ENCODE measurements at regions not wholly inside any gene's neighbourhood (a gene's known extent, or its start where the extent isn't known, plus 50 kb on each side); places are given as distances from the start of the nearest gene placed in this dataset.
"Not testable (repeated sequence)": the region's sequence is repeated elsewhere in the genome, so short reads cannot be mapped to it uniquely, and the experiment has no call there.

DNA sequence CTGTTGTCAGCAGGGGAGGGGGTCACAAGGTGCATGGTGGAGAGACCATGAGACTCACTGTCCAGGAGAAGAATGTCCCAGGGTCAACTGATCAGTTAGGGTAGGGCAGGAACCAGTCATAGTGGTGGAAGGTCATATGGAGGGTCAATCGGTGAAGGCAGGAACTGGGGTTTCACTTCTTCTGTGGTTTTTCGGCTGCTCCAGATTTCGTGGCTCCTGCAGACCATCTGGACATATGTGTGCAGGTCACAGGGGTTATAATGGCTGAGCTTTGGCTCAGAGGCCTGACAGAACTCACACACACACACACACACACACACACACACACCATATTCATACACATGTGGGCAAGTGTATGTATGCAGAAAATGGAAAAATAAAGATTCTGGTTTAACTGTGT, 502.0 kb upstream of the ROBO2 start:
- H4K20me1 ChIP-seq (ENCODE audit: low read length); CTCF ChIA-PET; H3K79me2 ChIP-seq (ENCODE audit: low read length); H3K9me3 ChIP-seq (ENCODE audit: low read length); H2AFZ ChIP-seq (ENCODE audit: low read length); DNase-seq; H3K4me2 ChIP-seq (ENCODE audit: low read length); POLR2A ChIA-PET (ENCODE audit: unreplicated experiment); H3F3A ChIP-seq (ENCODE audit: low read length, unreplicated experiment); intact Hi-C loops (cut with micrococcal nuclease); H3K36me3 ChIP-seq (ENCODE audit: low read depth, low read length); H3K9ac ChIP-seq (ENCODE audit: low read length); H3K4me3 ChIP-seq (ENCODE audit: low read length); BruUV-seq (replicated peaks); H3K9me2 ChIP-seq (replicated peaks; ENCODE audit: low read length); H3K27me3 ChIP-seq (ENCODE audit: low read length); H3K27ac ChIP-seq (ENCODE audit: low read length); ATAC-seq; H3K4me1 ChIP-seq (ENCODE audit: insufficient read depth, low read length): not testable (repeated sequence)

- intact Hi-C loops (cut with micrococcal nuclease) = no loop called here
- BruUV-seq (replicated peaks) = no TSS peak
- CTCF ChIA-PET = no interaction called here
Measured at GRCh38 chr3:76547674-76548073, 492.2 kb upstream of the ROBO2 start.

DNA sequence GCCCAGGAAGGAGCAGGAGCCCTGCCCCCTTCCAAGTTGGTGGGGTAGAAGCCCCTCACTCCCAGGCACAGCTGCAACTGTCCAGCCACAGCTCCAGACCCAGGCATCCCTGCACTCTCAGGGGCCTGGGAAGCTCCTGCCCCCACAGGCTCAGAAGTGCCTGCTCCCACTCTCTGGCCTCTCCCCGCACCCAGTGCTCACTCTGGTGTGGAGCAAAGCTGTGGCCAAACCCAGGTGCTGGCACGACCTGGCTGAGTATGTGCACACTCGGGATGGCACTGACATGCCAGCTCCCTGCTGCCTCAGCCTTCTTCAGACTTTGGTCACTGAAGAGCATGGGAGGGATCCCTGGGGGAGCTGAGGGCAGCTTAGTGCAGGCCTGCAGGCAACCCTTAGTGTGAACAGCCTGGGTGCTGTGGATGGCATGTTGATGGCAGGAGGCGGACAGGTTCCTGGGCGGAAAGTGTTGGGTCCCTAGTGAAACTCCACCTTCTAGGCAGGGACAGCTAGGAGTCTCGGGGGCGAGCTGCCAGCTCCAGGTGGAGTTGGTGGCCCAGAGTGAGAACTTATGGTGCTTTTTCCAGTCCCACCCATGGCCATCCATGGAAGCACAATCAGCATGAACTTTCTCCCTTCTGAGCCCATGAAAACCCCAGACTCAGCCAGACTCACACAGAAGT, 489.2 kb upstream of the ROBO2 start:
- H3K36me3 ChIP-seq (ENCODE audit: low read depth, low read length) = no peaks in the 10 kb centered on the region
- peaks cover 4% of the 10 kb centered on the region; the same call in 1 of the 2 replicates for H3K9me2 ChIP-seq (replicated peaks; ENCODE audit: low read length)
- H3K27ac ChIP-seq (ENCODE audit: low read length) = no peak overlapping the region
- no peak overlapping the region for H3K4me3 ChIP-seq (ENCODE audit: low read length)
- no peak overlapping the region for H2AFZ ChIP-seq (ENCODE audit: low read length)
- no peaks in the 10 kb centered on the region for H3F3A ChIP-seq (ENCODE audit: low read length, unreplicated experiment)
- POLR2A ChIA-PET (ENCODE audit: unreplicated experiment) = no interaction called here
- H3K79me2 ChIP-seq (ENCODE audit: low read length) = no peaks in the 10 kb centered on the region
- 0 out of 2 replicates have a peak, but pooled peaks cover 3% of the 10 kb centered on the region for H3K9me3 ChIP-seq (ENCODE audit: low read length)
- no TSS peak for BruUV-seq (replicated peaks)
- intact Hi-C loops (cut with micrococcal nuclease) = no loop called here
- H3K4me1 ChIP-seq (ENCODE audit: insufficient read depth, low read length) = no peaks in the 10 kb centered on the region
- H3K4me2 ChIP-seq (ENCODE audit: low read length) = no peak overlapping the region
- H4K20me1 ChIP-seq (ENCODE audit: low read length) = no peaks in the 10 kb centered on the region
- DNase-seq (no peak), ATAC-seq (no peak)
- H3K27me3 ChIP-seq (ENCODE audit: low read length) = no peaks in the 10 kb centered on the region
- no peak overlapping the region for H3K9ac ChIP-seq (ENCODE audit: low read length)
- CTCF ChIA-PET = no interaction called here
- TF ChIP-seq CTCF (conservative IDR thresholded peaks at IDR 0.05; ENCODE audit: low read depth, low read length) = no peak
- TF ChIP-seq EZH2 (IDR thresholded peaks at IDR 0.05; ENCODE audit: low read length, unreplicated experiment) = no peak
- no peak for TF ChIP-seq EZH2phosphoT487 (IDR thresholded peaks at IDR 0.05; ENCODE audit: borderline replicate concordance, low read length)

More at GRCh38 chr3:76547674-76548073, 492.2 kb upstream of the ROBO2 start:
- H3K9me3 ChIP-seq (ENCODE audit: low read length) = 0 out of 2 replicates have a peak, but pooled peaks cover 3% of the 10 kb centered on the region
- peaks cover 4% of the 10 kb centered on the region; the same call in 1 of the 2 replicates for H3K9me2 ChIP-seq (replicated peaks; ENCODE audit: low read length)
- H3K36me3 ChIP-seq (ENCODE audit: low read depth, low read length) = no peaks in the 10 kb centered on the region
- H3K79me2 ChIP-seq (ENCODE audit: low read length) = no peaks in the 10 kb centered on the region
- DNase-seq (no peak), ATAC-seq (no peak)
- no peak overlapping the region for H3K9ac ChIP-seq (ENCODE audit: low read length)
- H3F3A ChIP-seq (ENCODE audit: low read length, unreplicated experiment) = no peaks in the 10 kb centered on the region
- H3K27me3 ChIP-seq (ENCODE audit: low read length) = peaks cover 7% of the 10 kb centered on the region; the same call in 1 of the 2 replicates
- H3K4me1 ChIP-seq (ENCODE audit: insufficient read depth, low read length) = no peaks in the 10 kb centered on the region
- H4K20me1 ChIP-seq (ENCODE audit: low read length) = no peaks in the 10 kb centered on the region
- POLR2A ChIA-PET (ENCODE audit: unreplicated experiment) = no interaction called here
- TF ChIP-seq CTCF (conservative IDR thresholded peaks at IDR 0.05; ENCODE audit: low read depth, low read length) (no peak), EZH2 (IDR thresholded peaks at IDR 0.05; ENCODE audit: low read length, unreplicated experiment) (no peak), EZH2phosphoT487 (IDR thresholded peaks at IDR 0.05; ENCODE audit: borderline replicate concordance, low read length) (no peak)
- no peak overlapping the region for H3K27ac ChIP-seq (ENCODE audit: low read length)
- H3K4me2 ChIP-seq (ENCODE audit: low read length) = no peak overlapping the region
- no peak overlapping the region for H2AFZ ChIP-seq (ENCODE audit: low read length)
- H3K4me3 ChIP-seq (ENCODE audit: low read length) = no peak overlapping the region
